K562 (cell line): ENCODE measurements at regions not wholly inside any gene's neighbourhood (a gene's known extent, or its start where the extent isn't known, plus 50 kb on each side); places are given as distances from the start of the nearest gene placed in this dataset.

Source experiments
- ATAC-seq: fragments of 200-7000 bp; cut with Tn5 transposase; 3 replicates; pipeline ENCODE4 v1.9.1; 2020; ENCODE audit warnings: moderate library complexity
- BruUV-seq: library from RNA; stranded (reverse); fragments of 400-500 nt; replicated peaks from 2 replicates; lab custom pipeline; 2021; lab: Mats Ljungman, UMichigan
- CTCF ChIA-PET: fragments of 300-600 bp; formaldehyde crosslinking; extraction: SDS; loops from one replicate; lab custom pipeline; 2021; ENCODE audit warnings: low intra/inter-chr PET ratio; lab: Yijun Ruan, JAX
- POLR2A ChIA-PET: fragments of 300-600, 350-650 bp; sonication (Branson Sonifier 250); formaldehyde crosslinking; extraction: SDS; loops from one replicate; lab custom pipeline; 2021; ENCODE audit warnings: antibody characterized with exemption, inconsistent platforms; lab: Yijun Ruan, JAX
- DNase-seq, 4 experiments: peaks; one replicate each; pipeline versions ENCODE4 v3.0.0 to v3.0.0-alpha.2; 2011 to 2018; ENCODE audit warnings: low spot score in 3 of 4, mixed read lengths in 3 of 4; ENCODE audit errors: extremely low read depth in 1 of 4
- FAIRE-seq: peaks from 2 replicates; lab custom pipeline; 2011; peaks lifted over from hg19 to GRCh38; lab: Jason Lieb, UNC
- H2AFZ ChIP-seq: 2 replicates; pipeline ENCODE4 v1.6.0; 2011; ENCODE audit warnings: low read depth, low read length, control low read depth, inconsistent platforms
- H3K27ac ChIP-seq: fragments of 200-600 bp; 3 replicates; pipeline ENCODE4 v1.8.0; 2011; ENCODE audit warnings: low read depth, mild to moderate bottlenecking, control low read depth, inconsistent platforms, low read length, moderate library complexity, mixed read lengths; ENCODE audit errors: extremely low read depth
- H3K27me3 ChIP-seq, 2 experiments: fragments of 300-600 bp in 1 of 2; 2 replicates in 1 of 2; 3 replicates in 1 of 2; pipeline versions ENCODE4 v1.6.0 to v1.8.0; 2011; ENCODE audit warnings: inconsistent platforms in 2 of 2, low read length in 2 of 2, mild to moderate bottlenecking in 1 of 2, mixed read lengths in 1 of 2, moderate library complexity in 1 of 2; ENCODE audit not compliant: control insufficient read depth in 2 of 2, insufficient read depth in 2 of 2
- H3K36me3 ChIP-seq: fragments of 300-600 bp; 3 replicates; pipeline ENCODE4 v1.8.0; 2011; ENCODE audit warnings: mild to moderate bottlenecking, low read length, inconsistent platforms; ENCODE audit not compliant: control insufficient read depth, insufficient read depth
- H3K4me1 ChIP-seq, 2 experiments: fragments of 200-600 bp in 1 of 2; replicated peaks in 1 of 2; 2 replicates in 1 of 2; 3 replicates in 1 of 2; pipeline versions ENCODE4 v1.5.1 to v1.8.0; 2011; ENCODE audit warnings: inconsistent platforms in 2 of 2, low read length in 2 of 2, mild to moderate bottlenecking in 1 of 2, mixed read lengths in 1 of 2, moderate library complexity in 1 of 2; ENCODE audit not compliant: control insufficient read depth in 2 of 2, insufficient read depth in 2 of 2
- H3K4me2 ChIP-seq: 2 replicates; pipeline ENCODE4 v1.6.1; 2011; ENCODE audit warnings: low read length, control low read depth, inconsistent platforms, mixed read lengths; ENCODE audit not compliant: insufficient read depth
- H3K4me3 ChIP-seq: fragments of 200-600 bp; sonication (generic), shearing (Covaris generic); 2 replicates; pipeline ENCODE4 v1.5.1; 2016; ENCODE audit warnings: control low read depth, inconsistent platforms
- H3K79me2 ChIP-seq: fragments of 200-600 bp; 3 replicates; pipeline ENCODE4 v1.8.0; 2011; ENCODE audit warnings: low read length, inconsistent platforms; ENCODE audit not compliant: control insufficient read depth, insufficient read depth
- H3K9ac ChIP-seq, 2 experiments: 2 replicates each; pipeline versions ENCODE4 v1.6.0 to v1.6.1; 2011; ENCODE audit warnings: low read depth in 2 of 2, low read length in 2 of 2, control low read depth in 1 of 2, inconsistent platforms in 1 of 2, mild to moderate bottlenecking in 1 of 2, mixed read lengths in 1 of 2; ENCODE audit not compliant: insufficient read depth in 1 of 2
- H3K9me1 ChIP-seq: one replicate; pipeline ENCODE4 v1.6.0; 2011; ENCODE audit warnings: inconsistent platforms, mild to moderate bottlenecking, low read length, moderate library complexity; ENCODE audit not compliant: control insufficient read depth, insufficient read depth
- H3K9me3 ChIP-seq: replicated peaks from 2 replicates; pipeline ENCODE4 v1.5.1; 2011; ENCODE audit warnings: low read depth, low read length, inconsistent platforms; ENCODE audit not compliant: control insufficient read depth, insufficient read depth
- H4K20me1 ChIP-seq: replicated peaks from 2 replicates; pipeline ENCODE4 v1.6.1; 2011; ENCODE audit warnings: low read length, inconsistent platforms, mixed read lengths; ENCODE audit not compliant: control insufficient read depth, insufficient read depth
- AFF1 ChIP-seq, 2 experiments: fragments of 450-650 bp; IDR thresholded peaks; 2 replicates each; pipeline ENCODE4 v1.6.1; 2018; ENCODE audit warnings: mild to moderate bottlenecking in 2 of 2, low read depth in 1 of 2; ENCODE audit not compliant: partially characterized antibody in 2 of 2
- CTCFL ChIP-seq: IDR thresholded peaks from 2 replicates; pipeline ENCODE4 v1.6.1; 2011; ENCODE audit warnings: borderline replicate concordance, low read depth, mild to moderate bottlenecking, moderate library complexity, low read length; ENCODE audit not compliant: insufficient read depth, poor library complexity, severe bottlenecking
- ETV5 ChIP-seq: sonication (generic); formaldehyde crosslinking; IDR thresholded peaks from 2 replicates; pipeline ENCODE4 v1.4.0; 2020; ENCODE audit warnings: low read depth, mild to moderate bottlenecking, missing genetic modification reagents
- FUS ChIP-seq: fragments of 200-400 bp; formaldehyde crosslinking; optimal IDR thresholded peaks from 2 replicates; pipeline ENCODE3; 2017; ENCODE audit warnings: low read depth, low read length
- HES1 ChIP-seq: fragments of 450-650 bp; IDR thresholded peaks from 2 replicates; pipeline ENCODE4 v1.6.1; 2016; ENCODE audit warnings: low read depth, mild to moderate bottlenecking, moderate library complexity
- MAFF ChIP-seq: IDR thresholded peaks from 2 replicates; pipeline ENCODE4 v1.6.1; 2012; ENCODE audit warnings: low read length, improper control_type of control experiment
- MAFK ChIP-seq: IDR thresholded peaks from 2 replicates; pipeline ENCODE4 v1.6.1; 2011; ENCODE audit warnings: low read length, improper control_type of control experiment
- NFYB ChIP-seq: IDR thresholded peaks from 2 replicates; pipeline ENCODE4 v1.6.1; 2011; ENCODE audit warnings: mild to moderate bottlenecking, moderate library complexity; ENCODE audit not compliant: insufficient read length; ENCODE audit errors: extremely low read depth
- PHF8 ChIP-seq: fragments of 200-600 bp; sonication (generic); IDR thresholded peaks from 2 replicates; pipeline ENCODE4 v1.6.1; 2012; ENCODE audit warnings: mixed run types, mild to moderate bottlenecking, inconsistent platforms, low read length, moderate library complexity, borderline replicate concordance
- SMAD4 ChIP-seq: fragments of 250-450 bp; sonication (Bioruptor Pico); conservative IDR thresholded peaks from 2 replicates; pipeline ENCODE4 v1.8.0; 2021; ENCODE audit warnings: inconsistent platforms, mild to moderate bottlenecking, moderate library complexity
- SPI1 ChIP-seq: IDR thresholded peaks from 2 replicates; pipeline ENCODE4 v1.6.1; 2011; ENCODE audit warnings: low read depth, low read length, control low read depth, borderline replicate concordance
- TGIF2 ChIP-seq: sonication (generic); formaldehyde crosslinking; IDR thresholded peaks from 2 replicates; pipeline ENCODE4 v1.8.1; 2022; ENCODE audit warnings: mild to moderate bottlenecking, missing genetic modification reagents, moderate library complexity
- ZNF445 ChIP-seq: fragments of 250-450 bp; sonication (Bioruptor Pico); IDR thresholded peaks from 2 replicates; pipeline ENCODE4 v1.4.0; 2020; ENCODE audit warnings: low read depth, mild to moderate bottlenecking, moderate library complexity
- ZNF644 ChIP-seq: fragments of 200-800 bp; sonication (Bioruptor generic); IDR thresholded peaks from 2 replicates; pipeline ENCODE4 v1.6.1; 2016; ENCODE audit warnings: low read depth, missing genetic modification characterization, missing compliant biosample characterization
- ZNF830 ChIP-seq: fragments of 250-450 bp; sonication (Bioruptor Pico); IDR thresholded peaks from 2 replicates; pipeline ENCODE4 v1.5.0; 2021; ENCODE audit warnings: mild to moderate bottlenecking
- ZZZ3 ChIP-seq: fragments of 450-650 bp; IDR thresholded peaks from 2 replicates; pipeline ENCODE4 v1.6.1; 2016; ENCODE audit warnings: antibody characterized with exemption, mild to moderate bottlenecking, moderate library complexity
- WGBS: fragments of 100-300 bp; shearing (Covaris generic); methylation state at CpG from one replicate; pipeline ENCODE4 v1.1.6; 2016; ENCODE audit warnings: low coverage, mixed read lengths; ENCODE audit not compliant: insufficient coverage; ENCODE audit errors: missing lambda C conversion rate; 5-methylcytosine and 5-hydroxymethylcytosine counted together
- in situ Hi-C: fragments of 300-500 bp; cut with MboI; formaldehyde crosslinking; loops from 4 replicates; pipeline ENCODE4 v1.15.0; 2018; ENCODE audit warnings: inconsistent platforms, mixed read lengths
- intact Hi-C: fragments of 100-400 bp; cut with micrococcal nuclease; formaldehyde crosslinking; loops from 2 replicates; pipeline ENCODE4 v1.14.2; 2022

GRCh38 chr10:9950070-9950469 is 1067.6 kb upstream of the CELF2 start:
- no peaks in the 10 kb centered on the region for H3K9me3 ChIP-seq
- TF ChIP-seq ZNF644 (tag) (no peak), ZNF445 (CRISPR knock-in tag) (no peak), PHF8 (no peak), MAFF (no peak), ETV5 (CRISPR knock-in tag) (no peak), CTCFL (no peak), FUS (no peak), ZNF830 (CRISPR knock-in tag) (no peak), TGIF2 (CRISPR knock-in tag) (no peak), MAFK (no peak), SMAD4 (CRISPR knock-in tag) (no peak), ZZZ3 (no peak), NFYB (no peak), AFF1 (IDR thresholded peaks at IDR 0.05; ENCODE audit: low read depth in 1 of 2, partially characterized antibody in 2 of 2) (no peak), HES1 (no peak), SPI1 (no peak)

More at GRCh38 chr10:9950070-9950469, 1067.6 kb upstream of the CELF2 start:
- H3K9ac ChIP-seq = no peak overlapping the region
- CTCF ChIA-PET = no interaction called here
- no peak overlapping the region for H3K27ac ChIP-seq
- no TSS peak for BruUV-seq
- ATAC-seq = no peak
- no peak for FAIRE-seq
- H3K79me2 ChIP-seq = no peaks in the 10 kb centered on the region
- H3K4me2 ChIP-seq = no peak overlapping the region
- H4K20me1 ChIP-seq = no peaks in the 10 kb centered on the region
- intact Hi-C loops = no loop called here
- no peaks in the 10 kb centered on the region for H3K4me1 ChIP-seq
- H3K9me1 ChIP-seq = no peaks in the 10 kb centered on the region
- 0% methylated on average over 2 of the region's 2 CpGs for WGBS
- no peak for DNase-seq
- no peaks in the 10 kb centered on the region for H3K36me3 ChIP-seq
- H2AFZ ChIP-seq = no peak overlapping the region
- in situ Hi-C loops = no loop called here
- no peak overlapping the region for H3K4me3 ChIP-seq
- POLR2A ChIA-PET = no interaction called here
- H3K27me3 ChIP-seq = no peaks in the 10 kb centered on the region
